Parathyroid adenoma (tissue), 2 donors: ENCODE measurements at regions not wholly inside any gene's neighbourhood (a gene's known extent, or its start where the extent isn't known, plus 50 kb on each side); places are given as distances from the start of the nearest gene placed in this dataset.

Experiments
- H2AFZ ChIP-seq: fragments of 300-600 bp; sonication (generic); one replicate; pipeline ENCODE4 v1.7.0; 2017; ENCODE audit warnings: antibody characterized with exemption, mild to moderate bottlenecking
- H3K27ac ChIP-seq: fragments of 300-600 bp; sonication (generic); one replicate; pipeline ENCODE4 v1.7.0; 2017
- H3K27me3 ChIP-seq: fragments of 300-600 bp; sonication (generic); one replicate; pipeline ENCODE4 v1.7.0; 2017; ENCODE audit warnings: low read length; ENCODE audit not compliant: control insufficient read depth, insufficient read depth
- H3K36me3 ChIP-seq: fragments of 300-600 bp; sonication (generic); one replicate; pipeline ENCODE4 v1.7.0; 2017; ENCODE audit warnings: low read length; ENCODE audit not compliant: control insufficient read depth, insufficient read depth
- H3K4me1 ChIP-seq: fragments of 300-600 bp; sonication (generic); one replicate; pipeline ENCODE4 v1.7.0; 2017; ENCODE audit warnings: control low read depth
- H3K4me2 ChIP-seq: fragments of 300-600 bp; sonication (generic); one replicate; pipeline ENCODE4 v1.7.0; 2017; ENCODE audit warnings: low read length
- H3K4me3 ChIP-seq: fragments of 300-600 bp; sonication (generic); one replicate; pipeline ENCODE4 v1.7.0; 2017; ENCODE audit warnings: low read depth, low read length
- H3K79me2 ChIP-seq: fragments of 300-600 bp; sonication (generic); one replicate; pipeline ENCODE4 v1.7.0; 2017; ENCODE audit warnings: control low read depth
- H3K9ac ChIP-seq: fragments of 300-600 bp; sonication (generic); one replicate; pipeline ENCODE4 v1.7.0; 2017; ENCODE audit warnings: mild to moderate bottlenecking
- H3K9me3 ChIP-seq: fragments of 300-600 bp; sonication (generic); one replicate; pipeline ENCODE4 v1.7.0; 2017; ENCODE audit warnings: low read length; ENCODE audit not compliant: control insufficient read depth
- TF ChIP-seq, protein P1 (sequence below): fragments of 300-600 bp; sonication (generic); IDR thresholded peaks from one replicate; pipeline ENCODE4 v1.7.0; 2017; ENCODE audit warnings: antibody characterized with exemption, mild to moderate bottlenecking
- donor health status: primary hyperparathyroidism.

GRCh38 chr14:56379956-56380355 is 199.6 kb upstream of the TMEM260 start:
- Histone ChIP-seq H2AFZ (no peak overlapping the region), H3K9me3 (no peaks in the 10 kb centered on the region), H3K27me3 (no peaks in the 10 kb centered on the region), H3K9ac (no peak overlapping the region), H3K4me2 (no peak overlapping the region), H3K4me1 (no peaks in the 10 kb centered on the region), H3K79me2 (no peaks in the 10 kb centered on the region), H3K4me3 (no peak overlapping the region), H3K36me3 (no peaks in the 10 kb centered on the region), H3K27ac (no peak overlapping the region)
- TF ChIP-seq, protein P1, sequence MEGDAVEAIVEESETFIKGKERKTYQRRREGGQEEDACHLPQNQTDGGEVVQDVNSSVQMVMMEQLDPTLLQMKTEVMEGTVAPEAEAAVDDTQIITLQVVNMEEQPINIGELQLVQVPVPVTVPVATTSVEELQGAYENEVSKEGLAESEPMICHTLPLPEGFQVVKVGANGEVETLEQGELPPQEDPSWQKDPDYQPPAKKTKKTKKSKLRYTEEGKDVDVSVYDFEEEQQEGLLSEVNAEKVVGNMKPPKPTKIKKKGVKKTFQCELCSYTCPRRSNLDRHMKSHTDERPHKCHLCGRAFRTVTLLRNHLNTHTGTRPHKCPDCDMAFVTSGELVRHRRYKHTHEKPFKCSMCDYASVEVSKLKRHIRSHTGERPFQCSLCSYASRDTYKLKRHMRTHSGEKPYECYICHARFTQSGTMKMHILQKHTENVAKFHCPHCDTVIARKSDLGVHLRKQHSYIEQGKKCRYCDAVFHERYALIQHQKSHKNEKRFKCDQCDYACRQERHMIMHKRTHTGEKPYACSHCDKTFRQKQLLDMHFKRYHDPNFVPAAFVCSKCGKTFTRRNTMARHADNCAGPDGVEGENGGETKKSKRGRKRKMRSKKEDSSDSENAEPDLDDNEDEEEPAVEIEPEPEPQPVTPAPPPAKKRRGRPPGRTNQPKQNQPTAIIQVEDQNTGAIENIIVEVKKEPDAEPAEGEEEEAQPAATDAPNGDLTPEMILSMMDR, result no peak

DNA sequence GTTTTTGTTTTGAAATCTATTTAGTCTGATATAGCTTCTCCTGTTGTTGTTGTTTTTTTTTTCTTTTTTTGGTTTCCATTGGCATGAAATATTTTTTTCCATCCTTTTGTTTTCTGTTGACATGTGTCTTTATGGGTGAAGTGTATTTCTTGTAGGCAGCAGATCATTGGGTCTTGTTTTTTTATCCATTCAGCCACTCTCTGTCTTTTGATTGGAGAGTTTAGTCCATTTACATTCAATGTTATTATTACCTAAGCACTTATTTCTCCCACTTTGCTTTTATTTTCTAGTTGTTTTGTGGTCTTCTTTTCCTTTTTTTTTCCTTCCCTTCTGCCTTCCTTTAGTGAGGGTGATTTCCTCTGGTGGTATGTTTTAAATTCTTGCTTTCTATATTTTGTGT is 193.6 kb upstream of the TMEM260 start:
- no peaks in the 10 kb centered on the region for H3K9me3 ChIP-seq
- H3K9ac ChIP-seq, result no peak overlapping the region
- no peak overlapping the region for H3K4me2 ChIP-seq
- no peaks in the 10 kb centered on the region for H3K4me1 ChIP-seq
- TF ChIP-seq, protein P1, result no peak
- no peaks in the 10 kb centered on the region for H3K36me3 ChIP-seq
- H3K27me3 ChIP-seq, result no peaks in the 10 kb centered on the region
- H3K4me3 ChIP-seq, result no peak overlapping the region
- H2AFZ ChIP-seq, result no peak overlapping the region
- H3K27ac ChIP-seq, result no peak overlapping the region
- H3K79me2 ChIP-seq, result no peaks in the 10 kb centered on the region

DNA sequence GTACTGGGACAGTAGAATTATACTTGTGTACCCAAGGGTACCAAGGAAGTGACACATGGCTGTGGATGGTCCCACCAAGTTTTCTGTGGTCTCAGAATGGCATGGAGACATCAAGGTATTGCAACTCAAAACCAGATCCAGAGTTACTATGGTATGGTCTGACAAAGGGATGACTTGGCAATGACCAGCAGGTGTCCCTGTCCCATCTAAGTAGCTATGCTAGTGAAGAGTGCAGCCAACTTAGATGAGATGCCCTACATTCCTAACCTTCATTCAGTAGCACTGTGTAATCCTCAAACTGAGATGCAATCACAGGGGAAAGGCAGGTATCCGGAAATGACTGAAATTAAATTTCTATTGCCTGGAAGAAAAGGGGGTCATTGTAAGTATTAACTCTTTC is 188.7 kb upstream of the TMEM260 start:
- H3K9me3 ChIP-seq, result peaks cover 4% of the 10 kb centered on the region
- H3K27me3 ChIP-seq, result no peaks in the 10 kb centered on the region
- H3K4me3 ChIP-seq, result no peak overlapping the region

DNA sequence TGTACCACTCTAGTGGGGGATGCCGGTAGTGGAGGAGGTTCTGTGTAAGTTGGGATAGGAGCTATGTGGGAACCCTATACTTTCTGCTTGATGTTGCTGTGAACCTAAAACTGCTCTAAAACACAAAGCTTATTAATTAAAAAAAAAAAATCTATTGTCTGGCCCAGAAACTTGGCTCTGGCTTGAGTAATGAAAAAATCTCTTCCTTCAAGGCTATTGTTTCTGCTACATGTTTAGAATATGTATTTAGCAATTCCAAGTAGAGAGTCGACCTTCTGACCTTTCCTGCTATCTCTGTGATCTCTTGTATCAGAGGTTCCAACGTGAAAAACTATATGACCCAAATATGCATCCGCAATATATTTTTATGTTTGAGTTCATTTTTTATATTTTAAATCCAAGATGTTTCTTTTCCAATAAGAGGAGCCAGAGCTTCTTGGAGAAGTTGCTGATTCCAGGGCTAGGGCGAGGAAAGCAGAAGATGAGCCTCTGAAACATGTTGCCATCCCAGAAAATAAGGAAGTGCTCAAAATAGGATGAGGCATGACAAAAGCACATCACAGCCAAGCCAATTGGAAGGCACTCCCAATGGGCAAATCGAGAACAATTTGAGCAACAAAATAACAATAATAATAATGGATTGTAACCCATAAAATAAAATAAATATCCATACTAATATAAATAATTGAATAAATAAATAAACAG is 184.6 kb upstream of the TMEM260 start:
- H3K27me3 ChIP-seq, result no peaks in the 10 kb centered on the region
- H3K9me3 ChIP-seq, result peaks cover 4% of the 10 kb centered on the region
- H3K4me3 ChIP-seq, result no peak overlapping the region
- H3K36me3 ChIP-seq, result no peaks in the 10 kb centered on the region
- no peak overlapping the region for H2AFZ ChIP-seq
- H3K79me2 ChIP-seq, result no peaks in the 10 kb centered on the region
- H3K27ac ChIP-seq, result no peak overlapping the region
- H3K4me1 ChIP-seq, result no peaks in the 10 kb centered on the region
- TF ChIP-seq, protein P1, result no peak
- no peak overlapping the region for H3K4me2 ChIP-seq
- no peak overlapping the region for H3K9ac ChIP-seq

More for the DNA sequence above, 188.7 kb upstream of the TMEM260 start:
- no peak overlapping the region for H3K27ac ChIP-seq
- H3K36me3 ChIP-seq, result no peaks in the 10 kb centered on the region
- no peak overlapping the region for H3K4me2 ChIP-seq
- H2AFZ ChIP-seq, result no peak overlapping the region
- no peaks in the 10 kb centered on the region for H3K79me2 ChIP-seq
- no peak overlapping the region for H3K9ac ChIP-seq
- TF ChIP-seq, protein P1, result no peak
- no peaks in the 10 kb centered on the region for H3K4me1 ChIP-seq
